ENCODE measurements at regions not wholly inside any gene's neighbourhood (a gene's known extent, or its start where the extent isn't known, plus 50 kb on each side); places are given as distances from the start of the nearest gene placed in this dataset.

- Histone ChIP-seq H3K4me3 (ENCODE audit: low read depth, low read length) (no peak overlapping the region), H3K4me1 (ENCODE audit: control insufficient read depth, insufficient read depth, low read length, poor library complexity, severe bottlenecking) (no peaks in the 10 kb centered on the region), H3K9me3 (ENCODE audit: control insufficient read depth in 2 of 2, low read length in 2 of 2) (no peaks in the 10 kb centered on the region), H3K36me3 (ENCODE audit: control insufficient read depth, insufficient read depth, low read length) (no peaks in the 10 kb centered on the region), H3K27ac (ENCODE audit: insufficient read depth, low read length, poor library complexity, severe bottlenecking) (no peak overlapping the region), H3K27me3 (ENCODE audit: control insufficient read depth, insufficient read depth, low read length) (no peaks in the 10 kb centered on the region)
- no peak for DNase-seq
- H3K36me3 Mint-ChIP-seq: no peaks in the 10 kb centered on the region
- no peaks in the 10 kb centered on the region for H3K27me3 Mint-ChIP-seq
- H3K4me3 Mint-ChIP-seq: no peak overlapping the region
- H3K27ac Mint-ChIP-seq: no peak overlapping the region
- H3K4me1 Mint-ChIP-seq: no peaks in the 10 kb centered on the region
- peaks cover 0 to 6% (median 0%) of the 10 kb centered on the region in 7 donors for H3K9me3 Mint-ChIP-seq
- ATAC-seq (ENCODE audit: low read depth in 2 of 2): no peak
Observed at GRCh38 chr13:84574851-84575250, 692.6 kb upstream of the SLITRK1 start.

- Histone ChIP-seq H3K27me3 (ENCODE audit: control insufficient read depth, insufficient read depth, low read length) (no peaks in the 10 kb centered on the region), H3K4me3 (ENCODE audit: low read depth, low read length) (no peak overlapping the region), H3K27ac (ENCODE audit: insufficient read depth, low read length, poor library complexity, severe bottlenecking) (no peak overlapping the region), H3K9me3 (ENCODE audit: control insufficient read depth in 2 of 2, low read length in 2 of 2) (no peaks in the 10 kb centered on the region), H3K36me3 (ENCODE audit: control insufficient read depth, insufficient read depth, low read length) (no peaks in the 10 kb centered on the region), H3K4me1 (ENCODE audit: control insufficient read depth, insufficient read depth, low read length, poor library complexity, severe bottlenecking) (no peaks in the 10 kb centered on the region)
- peaks cover 0 to 6% (median 3%) of the 10 kb centered on the region in 7 donors for H3K9me3 Mint-ChIP-seq
- no peaks in the 10 kb centered on the region for H3K27me3 Mint-ChIP-seq
- no peak for ATAC-seq (ENCODE audit: low read depth in 2 of 2)
- H3K27ac Mint-ChIP-seq: no peak overlapping the region
- H3K4me1 Mint-ChIP-seq: no peaks in the 10 kb centered on the region
- no peak for DNase-seq
- H3K36me3 Mint-ChIP-seq: no peaks in the 10 kb centered on the region
- no peak overlapping the region for H3K4me3 Mint-ChIP-seq
Observed at GRCh38 chr13:84571264-84571663, 689.0 kb upstream of the SLITRK1 start.

GRCh38 chr13:84570831-84571230, 688.6 kb upstream of the SLITRK1 start:
- ATAC-seq (ENCODE audit: low read depth in 2 of 2): no peak
- Mint-ChIP-seq H3K27me3 (no peaks in the 10 kb centered on the region), H3K4me1 (no peaks in the 10 kb centered on the region), H3K4me3 (no peak overlapping the region), H3K36me3 (no peaks in the 10 kb centered on the region), H3K27ac (no peak overlapping the region), H3K9me3 (peaks cover 0 to 8% (median 3%) of the 10 kb centered on the region in 7 donors)
- H3K4me1 ChIP-seq (ENCODE audit: control insufficient read depth, insufficient read depth, low read length, poor library complexity, severe bottlenecking): no peaks in the 10 kb centered on the region
- no peak overlapping the region for H3K27ac ChIP-seq (ENCODE audit: insufficient read depth, low read length, poor library complexity, severe bottlenecking)
- H3K9me3 ChIP-seq (ENCODE audit: control insufficient read depth in 2 of 2, low read length in 2 of 2): no peaks in the 10 kb centered on the region
- no peak overlapping the region for H3K4me3 ChIP-seq (ENCODE audit: low read depth, low read length)
- no peaks in the 10 kb centered on the region for H3K27me3 ChIP-seq (ENCODE audit: control insufficient read depth, insufficient read depth, low read length)
- no peak for DNase-seq
- no peaks in the 10 kb centered on the region for H3K36me3 ChIP-seq (ENCODE audit: control insufficient read depth, insufficient read depth, low read length)

- no peaks in the 10 kb centered on the region for H3K9me3 ChIP-seq (ENCODE audit: control insufficient read depth in 2 of 2, low read length in 2 of 2)
- Mint-ChIP-seq H3K36me3 (no peaks in the 10 kb centered on the region), H3K4me3 (no peak overlapping the region), H3K27me3 (no peaks in the 10 kb centered on the region), H3K9me3 (peaks cover 0 to 10% (median 3%) of the 10 kb centered on the region in 7 donors), H3K4me1 (no peaks in the 10 kb centered on the region), H3K27ac (no peak overlapping the region)
- no peak overlapping the region for H3K27ac ChIP-seq (ENCODE audit: insufficient read depth, low read length, poor library complexity, severe bottlenecking)
- H3K36me3 ChIP-seq (ENCODE audit: control insufficient read depth, insufficient read depth, low read length): no peaks in the 10 kb centered on the region
- no peak overlapping the region for H3K4me3 ChIP-seq (ENCODE audit: low read depth, low read length)
- ATAC-seq (ENCODE audit: low read depth in 2 of 2) (no peak), DNase-seq (no peak)
- no peaks in the 10 kb centered on the region for H3K4me1 ChIP-seq (ENCODE audit: control insufficient read depth, insufficient read depth, low read length, poor library complexity, severe bottlenecking)
- no peaks in the 10 kb centered on the region for H3K27me3 ChIP-seq (ENCODE audit: control insufficient read depth, insufficient read depth, low read length)
Observed at GRCh38 chr13:84569366-84569765, 687.1 kb upstream of the SLITRK1 start.

- no peak overlapping the region for H3K4me3 Mint-ChIP-seq
- H3K4me1 Mint-ChIP-seq: no peaks in the 10 kb centered on the region
- H3K4me3 ChIP-seq (ENCODE audit: low read depth, low read length): no peak overlapping the region
- ATAC-seq (ENCODE audit: low read depth in 2 of 2): no peak
- no peak overlapping the region for H3K27ac ChIP-seq (ENCODE audit: insufficient read depth, low read length, poor library complexity, severe bottlenecking)
- H3K9me3 ChIP-seq (ENCODE audit: control insufficient read depth in 2 of 2, low read length in 2 of 2): no peaks in the 10 kb centered on the region
- peaks cover 0 to 13% (median 4%) of the 10 kb centered on the region in 7 donors for H3K9me3 Mint-ChIP-seq
- H3K36me3 ChIP-seq (ENCODE audit: control insufficient read depth, insufficient read depth, low read length): no peaks in the 10 kb centered on the region
- no peaks in the 10 kb centered on the region for H3K27me3 ChIP-seq (ENCODE audit: control insufficient read depth, insufficient read depth, low read length)
- H3K4me1 ChIP-seq (ENCODE audit: control insufficient read depth, insufficient read depth, low read length, poor library complexity, severe bottlenecking): no peaks in the 10 kb centered on the region
- H3K27me3 Mint-ChIP-seq: no peaks in the 10 kb centered on the region
- H3K27ac Mint-ChIP-seq: no peak overlapping the region
- DNase-seq: no peak
- H3K36me3 Mint-ChIP-seq: no peaks in the 10 kb centered on the region
Observed at GRCh38 chr13:84567848-84568247, 685.6 kb upstream of the SLITRK1 start.

- no peak for DNase-seq
- no peak overlapping the region for H3K27ac Mint-ChIP-seq
Observed at GRCh38 chr13:84566780-84567179, 684.5 kb upstream of the SLITRK1 start.

GRCh38 chr13:84563611-84564010, 681.3 kb upstream of the SLITRK1 start:
- Mint-ChIP-seq H3K4me1 (no peaks in the 10 kb centered on the region), H3K27me3 (no peaks in the 10 kb centered on the region), H3K9me3 (peaks cover 2 to 23% (median 7%) of the 10 kb centered on the region in 7 donors), H3K36me3 (no peaks in the 10 kb centered on the region), H3K4me3 (no peak overlapping the region), H3K27ac (peak overlapping the region in 1 of 3 donors; percentile 40)
- H3K9me3 ChIP-seq (ENCODE audit: control insufficient read depth in 2 of 2, low read length in 2 of 2): no peaks in the 10 kb centered on the region
- ATAC-seq (ENCODE audit: low read depth in 2 of 2): no peak
- DNase-seq: no peak
- no peaks in the 10 kb centered on the region for H3K27me3 ChIP-seq (ENCODE audit: control insufficient read depth, insufficient read depth, low read length)
- no peak overlapping the region for H3K27ac ChIP-seq (ENCODE audit: insufficient read depth, low read length, poor library complexity, severe bottlenecking)
- H3K4me1 ChIP-seq (ENCODE audit: control insufficient read depth, insufficient read depth, low read length, poor library complexity, severe bottlenecking): no peaks in the 10 kb centered on the region
- no peaks in the 10 kb centered on the region for H3K36me3 ChIP-seq (ENCODE audit: control insufficient read depth, insufficient read depth, low read length)
- H3K4me3 ChIP-seq (ENCODE audit: low read depth, low read length): no peak overlapping the region

More at GRCh38 chr13:84566780-84567179, 684.5 kb upstream of the SLITRK1 start:
- Mint-ChIP-seq H3K27me3 (no peaks in the 10 kb centered on the region), H3K9me3 (peaks cover 0 to 13% (median 5%) of the 10 kb centered on the region in 7 donors), H3K36me3 (no peaks in the 10 kb centered on the region), H3K4me1 (no peaks in the 10 kb centered on the region), H3K4me3 (no peak overlapping the region)
- ATAC-seq (ENCODE audit: low read depth in 2 of 2): no peak
- Histone ChIP-seq H3K9me3 (ENCODE audit: control insufficient read depth in 2 of 2, low read length in 2 of 2) (no peaks in the 10 kb centered on the region), H3K27me3 (ENCODE audit: control insufficient read depth, insufficient read depth, low read length) (no peaks in the 10 kb centered on the region), H3K36me3 (ENCODE audit: control insufficient read depth, insufficient read depth, low read length) (no peaks in the 10 kb centered on the region), H3K27ac (ENCODE audit: insufficient read depth, low read length, poor library complexity, severe bottlenecking) (no peak overlapping the region), H3K4me1 (ENCODE audit: control insufficient read depth, insufficient read depth, low read length, poor library complexity, severe bottlenecking) (no peaks in the 10 kb centered on the region), H3K4me3 (ENCODE audit: low read depth, low read length) (no peak overlapping the region)

- Mint-ChIP-seq H3K27me3 (no peaks in the 10 kb centered on the region), H3K9me3 (peaks cover 0 to 6% (median 4%) of the 10 kb centered on the region in 7 donors), H3K4me3 (no peak overlapping the region), H3K4me1 (no peaks in the 10 kb centered on the region), H3K27ac (no peak overlapping the region), H3K36me3 (no peaks in the 10 kb centered on the region)
- Histone ChIP-seq H3K4me3 (ENCODE audit: low read depth, low read length) (no peak overlapping the region), H3K27me3 (ENCODE audit: control insufficient read depth, insufficient read depth, low read length) (no peaks in the 10 kb centered on the region), H3K4me1 (ENCODE audit: control insufficient read depth, insufficient read depth, low read length, poor library complexity, severe bottlenecking) (no peaks in the 10 kb centered on the region), H3K36me3 (ENCODE audit: control insufficient read depth, insufficient read depth, low read length) (no peaks in the 10 kb centered on the region), H3K27ac (ENCODE audit: insufficient read depth, low read length, poor library complexity, severe bottlenecking) (no peak overlapping the region), H3K9me3 (ENCODE audit: control insufficient read depth in 2 of 2, low read length in 2 of 2) (no peaks in the 10 kb centered on the region)
- DNase-seq (no peak), ATAC-seq (ENCODE audit: low read depth in 2 of 2) (no peak)
Observed at GRCh38 chr13:84553227-84553626, 671.0 kb upstream of the SLITRK1 start.
